NCI-H510A (cell line): ENCODE measurements at regions not wholly inside any gene's neighbourhood (a gene's known extent, or its start where the extent isn't known, plus 50 kb on each side); places are given as distances from the start of the nearest gene placed in this dataset.
"Not testable (repeated sequence)": the region's sequence is repeated elsewhere in the genome, so short reads cannot be mapped to it uniquely, and the experiment has no call there.

ENCODE experiments used
- DNase-seq: peaks from one replicate; lab custom pipeline; 2025; lab: John Stamatoyannopoulos, UW

DNA sequence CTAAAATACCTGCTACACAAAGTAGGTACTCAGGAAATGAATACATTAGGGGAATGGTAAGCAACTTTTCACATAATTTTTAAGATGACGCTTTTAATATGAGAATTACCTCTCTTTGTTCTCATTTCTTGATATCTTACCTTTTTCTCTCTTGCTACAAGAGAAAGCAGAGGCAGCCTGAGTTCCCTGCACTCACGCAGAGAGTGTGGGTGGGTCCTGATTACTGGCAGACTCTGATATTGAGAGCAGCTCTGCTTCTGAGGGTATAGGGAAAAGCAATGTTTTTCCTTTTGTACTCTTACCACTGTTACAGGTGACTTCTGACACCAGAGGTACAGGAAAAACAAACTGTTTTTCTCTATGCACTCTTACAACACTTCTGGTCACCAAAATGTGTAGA, 420.2 kb upstream of the TMTC1 start:
- DNase-seq = no peak

GRCh38 chr12:30202521-30203254, 418.9 kb upstream of the TMTC1 start:
- DNase-seq = no peak

- no peak for DNase-seq
These were observed 417.8 kb upstream of the TMTC1 start for GRCh38 chr12:30201301-30202160.

GRCh38 chr12:30200864-30201263, 417.1 kb upstream of the TMTC1 start:
- no peak for DNase-seq

DNA sequence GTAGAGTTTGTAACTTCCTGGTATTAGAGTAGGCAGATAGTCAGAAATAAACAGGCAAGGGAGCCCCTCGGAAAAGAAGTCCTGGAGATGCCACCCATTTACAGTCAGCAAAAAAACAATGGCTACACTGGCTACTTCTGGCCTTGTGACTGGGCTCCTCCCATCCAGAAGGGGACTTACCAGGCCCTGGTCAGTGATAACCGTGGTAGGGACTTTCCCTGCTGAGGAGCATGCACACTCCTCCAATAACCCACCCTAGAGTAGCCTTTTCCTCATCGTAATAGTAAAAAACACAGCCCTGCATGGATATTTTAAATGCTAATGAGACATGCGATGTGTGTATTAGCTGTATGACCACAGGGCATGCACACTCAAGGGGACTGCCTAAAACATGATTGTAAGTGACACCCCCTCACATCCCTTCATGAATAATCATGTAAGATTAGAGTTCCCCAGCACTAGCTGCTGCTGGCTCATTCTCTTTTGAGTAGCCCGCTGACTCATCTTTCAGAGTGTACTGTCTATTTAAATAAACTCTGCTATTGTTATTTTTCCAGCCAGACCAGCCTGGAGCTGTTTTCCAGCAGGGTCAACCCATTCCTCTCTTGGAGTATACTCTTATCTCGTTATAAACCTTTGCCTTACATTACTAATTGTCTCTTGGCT, 413.8 kb upstream of the TMTC1 start:
- DNase-seq = no peak

DNA sequence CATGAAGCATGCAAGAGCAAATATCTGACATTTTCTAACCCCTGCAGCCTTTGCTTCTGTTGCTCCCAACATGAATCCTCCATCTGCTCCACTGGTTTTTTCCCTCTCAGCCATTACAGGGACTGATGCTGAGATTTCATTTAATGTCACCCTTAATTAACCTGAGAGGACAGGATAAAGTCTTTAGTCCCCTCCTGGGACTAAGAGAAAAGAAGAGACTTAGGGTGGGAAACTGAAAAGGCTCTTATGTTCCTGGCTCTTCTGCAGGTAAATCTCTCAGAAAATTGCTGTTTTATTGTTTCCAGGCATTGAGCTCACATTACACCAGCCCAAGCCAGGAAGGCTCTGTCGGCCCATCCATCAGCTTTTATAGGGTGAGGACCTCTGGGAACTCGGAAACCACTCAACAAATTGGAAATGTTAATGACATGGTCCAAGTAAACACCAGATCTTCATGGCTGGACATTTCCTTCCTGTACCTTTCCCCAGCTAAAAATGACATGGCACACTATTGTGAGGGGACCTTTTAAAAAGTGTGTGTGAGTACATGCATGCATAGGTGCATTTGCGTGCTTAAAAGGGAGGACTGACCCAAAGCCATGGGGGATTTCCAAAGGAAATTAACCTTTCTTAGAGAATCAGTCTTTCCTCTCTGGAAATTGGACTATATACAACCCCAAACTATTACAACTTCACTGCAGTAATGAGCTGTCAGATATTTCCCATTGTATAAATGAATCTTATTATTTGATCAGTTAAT, 408.1 kb upstream of the TMTC1 start:
- DNase-seq = no peak

DNA sequence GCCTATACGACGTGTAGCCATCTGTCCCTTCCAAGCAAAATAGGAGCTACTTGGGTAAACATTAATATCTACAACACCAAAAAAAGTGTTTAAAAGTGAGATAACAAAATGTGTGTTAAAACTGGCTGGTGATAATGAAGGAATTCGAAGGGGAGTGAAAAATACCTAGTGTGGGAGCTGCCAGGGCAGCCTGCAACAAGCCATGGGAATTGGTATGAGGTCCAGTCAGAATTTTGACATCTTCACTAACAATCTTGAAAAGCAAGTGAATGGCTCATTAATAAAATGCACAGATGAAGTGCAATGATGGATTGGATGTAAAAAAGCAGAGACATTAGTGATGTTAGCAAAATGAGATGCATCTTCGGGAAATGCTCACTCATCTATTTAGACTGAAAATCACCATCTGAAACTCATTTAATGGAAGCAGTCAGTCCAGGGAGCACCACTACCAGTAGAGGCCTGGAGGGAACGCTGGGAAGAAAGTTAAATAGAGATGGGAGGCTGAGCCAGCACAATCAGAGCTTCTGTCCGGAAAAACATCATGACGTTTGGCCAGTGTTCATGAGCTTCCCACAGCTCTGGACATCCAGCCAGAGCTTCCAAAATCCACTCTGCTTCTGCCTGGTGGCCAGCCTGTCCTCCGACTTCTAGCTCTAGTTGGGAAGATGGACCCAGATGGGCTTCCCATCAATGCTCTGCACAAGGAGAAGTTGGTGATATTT, 405.0 kb upstream of the TMTC1 start:
- no peak for DNase-seq

GRCh38 chr12:30187426-30187825, 403.7 kb upstream of the TMTC1 start:
- DNase-seq = no peak

DNA sequence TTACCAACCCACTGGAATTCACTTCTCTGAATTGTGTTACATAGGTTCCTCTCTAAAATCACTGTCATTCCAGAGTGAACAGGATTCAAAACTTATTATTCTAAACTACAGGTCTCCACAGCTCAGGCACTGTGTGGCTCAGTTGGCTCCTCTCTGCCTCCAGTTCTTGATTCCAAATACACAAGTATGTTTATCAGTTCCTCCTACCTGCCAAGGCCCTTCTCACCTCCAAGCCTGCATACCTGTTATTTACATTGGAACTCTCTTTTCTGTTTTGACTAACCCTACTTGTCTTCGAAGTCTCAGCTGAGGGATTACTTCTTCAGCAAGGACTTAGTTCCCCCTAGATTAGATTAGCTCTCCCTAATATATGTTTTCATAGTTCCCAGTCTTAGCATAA, 397.6 kb upstream of the TMTC1 start:
- no peak for DNase-seq

- no peak for DNase-seq
These were observed 396.9 kb upstream of the TMTC1 start for GRCh38 chr12:30180602-30181001.

DNA sequence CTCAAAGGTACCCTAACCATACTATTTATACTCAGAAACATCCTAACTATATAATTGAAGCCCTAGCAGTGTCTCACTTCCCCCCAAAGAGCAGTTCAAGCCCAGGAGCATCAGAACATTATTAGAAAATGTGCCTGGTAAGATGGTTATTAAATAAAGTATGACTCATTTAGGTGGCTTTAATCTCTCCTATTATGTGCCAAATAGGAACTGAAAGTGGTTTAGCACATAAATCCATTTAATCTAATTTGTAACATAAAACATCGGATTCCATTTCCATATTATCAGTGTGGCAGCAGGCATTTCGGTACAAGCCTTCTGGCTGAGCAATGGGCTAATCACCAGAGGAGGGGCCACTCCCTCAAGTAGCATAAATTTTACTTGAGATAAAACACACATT, 395.2 kb upstream of the TMTC1 start:
- DNase-seq = no peak

DNA sequence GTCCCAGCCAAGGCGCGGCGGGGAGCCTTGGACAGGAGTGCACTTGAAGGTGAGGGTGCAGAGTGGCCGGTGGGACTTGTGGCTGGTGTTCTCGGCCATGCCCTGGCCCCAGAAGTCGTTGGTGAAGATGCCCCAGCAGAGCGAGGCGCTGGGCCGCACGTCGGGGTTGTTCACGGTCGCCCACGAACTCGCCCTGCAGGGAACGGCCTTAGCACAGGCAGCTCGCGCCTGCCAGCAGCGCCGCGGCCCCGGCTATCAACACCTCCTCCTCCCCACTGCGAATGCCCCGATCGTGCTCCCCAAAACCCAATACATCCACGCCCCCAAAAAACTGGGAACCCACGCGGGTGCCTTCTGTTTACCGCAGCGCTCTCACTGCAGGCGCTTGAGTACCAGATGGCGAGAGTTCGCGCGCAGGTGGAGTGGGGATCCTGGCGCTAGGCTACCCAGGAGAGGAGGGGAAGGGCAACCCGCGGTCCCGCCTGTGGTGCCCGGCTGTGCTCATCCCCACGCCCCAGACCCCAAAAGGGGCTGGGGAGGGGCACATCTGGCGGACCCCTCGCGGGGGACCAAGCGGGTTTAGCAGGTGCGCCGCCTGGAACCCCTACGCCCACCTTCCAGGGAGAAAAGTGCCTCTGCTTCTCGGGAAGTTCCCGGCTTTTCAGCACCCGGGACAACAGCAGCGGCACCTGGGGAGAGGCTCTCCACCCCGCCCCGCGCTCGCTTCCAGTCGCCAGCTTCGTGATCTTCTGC, 386.3 kb upstream of the TMTC1 start:
- DNase-seq = no peak

- DNase-seq = no peak
These were observed 382.5 kb upstream of the TMTC1 start for GRCh38 chr12:30166006-30166795.

- no peak for DNase-seq
These were observed 380.9 kb upstream of the TMTC1 start for GRCh38 chr12:30164382-30165318.

DNA sequence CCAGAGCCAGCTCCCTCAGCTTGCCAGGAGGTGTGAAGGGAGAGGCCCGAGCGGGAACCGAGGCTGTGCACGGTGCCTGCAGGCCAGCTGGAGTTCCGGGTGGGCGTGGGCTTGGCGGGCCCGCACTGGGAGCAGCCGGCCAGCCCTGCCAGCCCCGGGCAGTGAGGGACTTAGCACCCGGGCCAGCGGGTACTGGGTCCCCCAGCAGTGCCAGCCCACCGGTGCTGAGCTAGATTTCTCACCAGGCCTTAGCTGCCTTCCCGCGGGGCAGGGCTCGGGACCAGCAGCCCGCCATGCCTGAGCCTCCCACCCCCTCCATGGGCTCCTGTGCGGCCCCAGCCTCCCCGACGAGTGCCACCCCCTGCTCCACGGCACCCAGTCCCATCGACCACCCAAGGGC, 373.1 kb upstream of the TMTC1 start:
- not testable (repeated sequence) for DNase-seq

GRCh38 chr12:30155001-30155730, 371.4 kb upstream of the TMTC1 start:
- no peak for DNase-seq

- no peak for DNase-seq
These were observed 370.2 kb upstream of the TMTC1 start for GRCh38 chr12:30153981-30154380.

GRCh38 chr12:30152705-30153104, 369.0 kb upstream of the TMTC1 start:
- peak; percentile 36 for DNase-seq
